Liver (tissue), 8 donors: ENCODE measurements at regions not wholly inside any gene's neighbourhood (a gene's known extent, or its start where the extent isn't known, plus 50 kb on each side); places are given as distances from the start of the nearest gene placed in this dataset.

ENCODE experiments used
- DNase-seq: peaks from one replicate; pipeline ENCODE4 v3.0.0-alpha.2; 2017; ENCODE audit warnings: low spot score
- H3K27ac ChIP-seq, 2 donors: one replicate each; pipeline ENCODE4 v1.7.0; 2013; ENCODE audit warnings: inconsistent platforms in 2 of 2, low read length in 2 of 2, control low read depth in 1 of 2, low read depth in 1 of 2, mild to moderate bottlenecking in 1 of 2
- H3K27me3 ChIP-seq, 4 donors: one replicate each; pipeline versions ENCODE4 v1.6.1 to v1.7.0; 2013; ENCODE audit warnings: low read length in 3 of 4, inconsistent platforms in 1 of 4, mild to moderate bottlenecking in 1 of 4, moderate library complexity in 1 of 4; ENCODE audit not compliant: control insufficient read depth in 4 of 4, insufficient read depth in 4 of 4
- H3K36me3 ChIP-seq, 4 donors: one replicate each; pipeline versions ENCODE4 v1.6.1 to v1.7.0; 2013; ENCODE audit warnings: low read length in 3 of 4, mild to moderate bottlenecking in 3 of 4, low read depth in 1 of 4, moderate library complexity in 1 of 4; ENCODE audit not compliant: control insufficient read depth in 4 of 4, insufficient read depth in 3 of 4
- H3K4me1 ChIP-seq, 4 donors: one replicate each; pipeline versions ENCODE4 v1.6.1 to v1.7.0; 2013; ENCODE audit warnings: low read length in 3 of 4, mild to moderate bottlenecking in 3 of 4, moderate library complexity in 1 of 4; ENCODE audit not compliant: control insufficient read depth in 4 of 4, insufficient read depth in 4 of 4
- H3K4me3 ChIP-seq, 3 donors: one replicate each; pipeline versions ENCODE4 v1.6.1 to v1.7.0; 2013; ENCODE audit warnings: low read length in 3 of 3, control low read depth in 1 of 3, low read depth in 1 of 3, mild to moderate bottlenecking in 1 of 3
- H3K9ac ChIP-seq, 2 donors: one replicate each; pipeline ENCODE4 v1.7.0; 2013; ENCODE audit warnings: low read length in 2 of 2, mild to moderate bottlenecking in 2 of 2, moderate library complexity in 2 of 2, control low read depth in 1 of 2, low read depth in 1 of 2
- H3K9me3 ChIP-seq, 4 donors: one replicate each; pipeline versions ENCODE4 v1.6.1 to v1.7.0; 2013; ENCODE audit warnings: low read length in 3 of 4; ENCODE audit not compliant: control insufficient read depth in 4 of 4
- ATF3 ChIP-seq: IDR thresholded peaks from 2 replicates; pipeline ENCODE4 v1.6.1; 2016; ENCODE audit warnings: antibody characterized with exemption
- CTCF ChIP-seq: fragments of 150-350 bp; IDR thresholded peaks from 2 replicates; pipeline ENCODE4 v1.5.1; 2017; ENCODE audit warnings: improper control_type of control experiment, low read depth, low read length; ENCODE audit not compliant: missing input control
- EGR1 ChIP-seq, 2 donors: IDR thresholded peaks; 2 replicates each; pipeline ENCODE4 v1.6.1; 2016 to 2018; ENCODE audit warnings: antibody characterized with exemption in 2 of 2, low read depth in 2 of 2
- FOXA1 ChIP-seq: IDR thresholded peaks from 2 replicates; pipeline ENCODE4 v1.6.1; 2016; ENCODE audit warnings: antibody characterized with exemption
- GABPA ChIP-seq, 2 donors: IDR thresholded peaks in 1 of 2; conservative IDR thresholded peaks in 1 of 2; 2 replicates each; pipeline ENCODE4 v1.6.1; 2016; ENCODE audit warnings: antibody characterized with exemption in 2 of 2, mild to moderate bottlenecking in 1 of 2, moderate library complexity in 1 of 2
- HNF4A ChIP-seq, 2 donors: conservative IDR thresholded peaks; 2 replicates each; pipeline ENCODE4 v1.6.1; 2016; ENCODE audit warnings: antibody characterized with exemption in 2 of 2, mild to moderate bottlenecking in 2 of 2
- HNF4G ChIP-seq: IDR thresholded peaks from 2 replicates; pipeline ENCODE4 v1.6.1; 2016; ENCODE audit warnings: antibody characterized with exemption
- MAX ChIP-seq: IDR thresholded peaks from 2 replicates; pipeline ENCODE4 v1.6.1; 2016; ENCODE audit warnings: antibody characterized with exemption
- NR2F2 ChIP-seq: IDR thresholded peaks from 2 replicates; pipeline ENCODE4 v1.6.1; 2016; ENCODE audit warnings: antibody characterized with exemption
- RXRA ChIP-seq, 2 donors: IDR thresholded peaks; 2 replicates each; pipeline ENCODE4 v1.6.1; 2017 to 2018; ENCODE audit warnings: antibody characterized with exemption in 2 of 2, mild to moderate bottlenecking in 1 of 2
- SP1 ChIP-seq: IDR thresholded peaks from 2 replicates; pipeline ENCODE4 v1.6.1; 2018; ENCODE audit warnings: antibody characterized with exemption, mild to moderate bottlenecking
- TAF1 ChIP-seq: conservative IDR thresholded peaks from 2 replicates; pipeline ENCODE4 v1.6.1; 2016; ENCODE audit warnings: antibody characterized with exemption, mild to moderate bottlenecking
- YY1 ChIP-seq: IDR thresholded peaks from 2 replicates; pipeline ENCODE4 v1.6.1; 2016; ENCODE audit warnings: antibody characterized with exemption, mild to moderate bottlenecking
- WGBS: extraction: QIAGEN DNeasy Blood & Tissue Kit; methylation state at CpG from one replicate; pipeline ENCODE4 v1.1.7; 2013; 5-methylcytosine and 5-hydroxymethylcytosine counted together
- donor health status: healthy.
- donor health status: healthy.
- donor health status: healthy.
- donor health status: healthy.
- donor health status: healthy.

- TF ChIP-seq GABPA (IDR thresholded peaks at IDR 0.05 in 1 of 2, conservative IDR thresholded peaks at IDR 0.05 in 1 of 2) (no peak), HNF4A (conservative IDR thresholded peaks at IDR 0.05) (no peak), SP1 (no peak), CTCF (no peak), TAF1 (no peak), HNF4G (no peak)
- Histone ChIP-seq H3K27me3 (peaks cover 0 to 3% (median 0%) of the 10 kb centered on the region in 4 donors), H3K36me3 (no peaks in the 10 kb centered on the region), H3K4me3 (no peak overlapping the region), H3K4me1 (no peaks in the 10 kb centered on the region), H3K9me3 (peaks cover 0 to 14% (median 1%) of the 10 kb centered on the region in 4 donors), H3K27ac (no peak overlapping the region), H3K9ac (no peak overlapping the region)
- DNase-seq, result no peak
- WGBS, result 75% methylated on average over 2 of the region's 2 CpGs
Measured at GRCh38 chr6:165191461-165191860, 117.9 kb downstream of the C6orf118 start.

GRCh38 chr6:165186441-165187205 is 122.8 kb downstream of the C6orf118 start:
- no peak overlapping the region for H3K9ac ChIP-seq
- H3K27me3 ChIP-seq, result no peaks in the 10 kb centered on the region
- no peak overlapping the region for H3K27ac ChIP-seq
- no peak for TF ChIP-seq SP1
- no peak for TF ChIP-seq ATF3
- TF ChIP-seq CTCF, result no peak
- TF ChIP-seq HNF4G, result no peak
- no peak for TF ChIP-seq RXRA (IDR thresholded peaks at IDR 0.05)
- no peak for TF ChIP-seq FOXA1
- no peak for TF ChIP-seq GABPA (IDR thresholded peaks at IDR 0.05 in 1 of 2, conservative IDR thresholded peaks at IDR 0.05 in 1 of 2)
- TF ChIP-seq NR2F2, result no peak
- TF ChIP-seq YY1, result no peak
- no peak for TF ChIP-seq MAX
- no peak for TF ChIP-seq HNF4A (conservative IDR thresholded peaks at IDR 0.05)
- TF ChIP-seq EGR1 (IDR thresholded peaks at IDR 0.05; ENCODE audit: low read depth in 2 of 2), result no peak
- no peak for DNase-seq
- 55% methylated on average over 10 of the region's 10 CpGs for WGBS
- H3K9me3 ChIP-seq, result peaks cover 0 to 3% (median 0%) of the 10 kb centered on the region in 4 donors
- H3K4me1 ChIP-seq, result no peaks in the 10 kb centered on the region
- no peak overlapping the region for H3K4me3 ChIP-seq
- H3K36me3 ChIP-seq, result no peaks in the 10 kb centered on the region
